Frontal cortex (tissue), 3 donors: ENCODE measurements at regions not wholly inside any gene's neighbourhood (a gene's known extent, or its start where the extent isn't known, plus 50 kb on each side); places are given as distances from the start of the nearest gene placed in this dataset.

Experiments
- DNase-seq, 2 donors: peaks; one replicate each; pipeline ENCODE4 v3.0.0; 2012; ENCODE audit warnings: low spot score in 2 of 2
- FAIRE-seq: peaks from 2 replicates; lab custom pipeline; 2012; peaks lifted over from hg19 to GRCh38; lab: Jason Lieb, UNC
- donor health status: control.
- donor health status: control.
- donor health status: control.

GRCh38 chrX:39196192-39197102 is 395.2 kb downstream of the MID1IP1 start:
- FAIRE-seq (no peak), DNase-seq (no peak)

GRCh38 chrX:39199429-39199828 is 398.2 kb downstream of the MID1IP1 start:
- DNase-seq, result no peak
- no peak for FAIRE-seq

- no peak for FAIRE-seq
- no peak for DNase-seq
Measured at GRCh38 chrX:39201305-39201990, 400.2 kb downstream of the MID1IP1 start.

- no peak for DNase-seq
- no peak for FAIRE-seq
Measured at GRCh38 chrX:39202641-39203040, 401.4 kb downstream of the MID1IP1 start.

GRCh38 chrX:39203427-39203826 is 402.2 kb downstream of the MID1IP1 start:
- no peak for DNase-seq
- FAIRE-seq, result no peak

GRCh38 chrX:39204353-39204752 is 403.1 kb downstream of the MID1IP1 start:
- no peak for DNase-seq
- no peak for FAIRE-seq

- DNase-seq (no peak), FAIRE-seq (no peak)
Measured at GRCh38 chrX:39204945-39205344, 403.7 kb downstream of the MID1IP1 start.

GRCh38 chrX:39205467-39205866 is 404.2 kb downstream of the MID1IP1 start:
- DNase-seq (no peak), FAIRE-seq (no peak)

GRCh38 chrX:39206399-39207145 is 405.3 kb downstream of the MID1IP1 start:
- DNase-seq (no peak), FAIRE-seq (no peak)

GRCh38 chrX:39211501-39211900 is 410.2 kb downstream of the MID1IP1 start:
- no peak for FAIRE-seq

GRCh38 chrX:39212456-39212855 is 411.2 kb downstream of the MID1IP1 start:
- DNase-seq, result no peak

More at GRCh38 chrX:39211501-39211900, 410.2 kb downstream of the MID1IP1 start:
- no peak for DNase-seq

GRCh38 chrX:39214387-39215126 is 413.3 kb downstream of the MID1IP1 start:
- DNase-seq (peak in 1 of 2 donors; percentile 2), FAIRE-seq (no peak)

More at GRCh38 chrX:39212456-39212855, 411.2 kb downstream of the MID1IP1 start:
- no peak for FAIRE-seq

GRCh38 chrX:39220952-39221351 is 419.7 kb downstream of the MID1IP1 start:
- no peak for FAIRE-seq

GRCh38 chrX:39222346-39223113 is 421.3 kb downstream of the MID1IP1 start:
- no peak for FAIRE-seq
- DNase-seq, result no peak

More at GRCh38 chrX:39220952-39221351, 419.7 kb downstream of the MID1IP1 start:
- DNase-seq, result no peak

- DNase-seq, result no peak
- no peak for FAIRE-seq
Measured at GRCh38 chrX:39226251-39226650, 425.0 kb downstream of the MID1IP1 start.

GRCh38 chrX:39227371-39227770 is 426.1 kb downstream of the MID1IP1 start:
- DNase-seq (no peak), FAIRE-seq (no peak)

GRCh38 chrX:39238006-39238405 is 436.7 kb downstream of the MID1IP1 start:
- FAIRE-seq (no peak), DNase-seq (no peak)

- DNase-seq (no peak), FAIRE-seq (no peak)
Measured at GRCh38 chrX:39242187-39242586, 440.9 kb downstream of the MID1IP1 start.

- FAIRE-seq (no peak), DNase-seq (no peak)
Measured at GRCh38 chrX:39244147-39244546, 442.9 kb downstream of the MID1IP1 start.
